ENCODE measurements at regions not wholly inside any gene's neighbourhood (a gene's known extent, or its start where the extent isn't known, plus 50 kb on each side); places are given as distances from the start of the nearest gene placed in this dataset.

GRCh38 chr4:53935780-53936179, 128.6 kb downstream of the CHIC2 start:
- H3K9ac ChIP-seq (ENCODE audit: low read depth in 1 of 3, low read length in 3 of 3), result no peak overlapping the region
- H3K27me3 ChIP-seq (ENCODE audit: control insufficient read depth in 3 of 3, insufficient read depth in 3 of 3, low read length in 3 of 3), result no peaks in the 10 kb centered on the region
- H3K4me1 ChIP-seq (ENCODE audit: control insufficient read depth in 3 of 3, insufficient read depth in 3 of 3, low read length in 3 of 3), result no peaks in the 10 kb centered on the region
- peaks cover 0 to 3% (median 0%) of the 10 kb centered on the region in 3 donors for H3K36me3 ChIP-seq (ENCODE audit: control insufficient read depth in 3 of 3, insufficient read depth in 3 of 3, low read length in 3 of 3)
- H3K4me3 ChIP-seq (ENCODE audit: low read length in 3 of 3), result no peak overlapping the region
- H3K27ac ChIP-seq (ENCODE audit: low read depth, low read length), result no peak overlapping the region
- no peaks in the 10 kb centered on the region for H3K9me3 ChIP-seq (ENCODE audit: control insufficient read depth in 3 of 3, low read length in 3 of 3)

GRCh38 chr4:53932796-53933610, 131.4 kb downstream of the CHIC2 start:
- Histone ChIP-seq H3K9me3 (ENCODE audit: control insufficient read depth in 3 of 3, low read length in 3 of 3) (no peaks in the 10 kb centered on the region), H3K4me1 (ENCODE audit: control insufficient read depth in 3 of 3, insufficient read depth in 3 of 3, low read length in 3 of 3) (peaks cover 0 to 3% (median 0%) of the 10 kb centered on the region in 3 donors), H3K4me3 (ENCODE audit: low read length in 3 of 3) (no peak overlapping the region), H3K36me3 (ENCODE audit: control insufficient read depth in 3 of 3, insufficient read depth in 3 of 3, low read length in 3 of 3) (peaks cover 0 to 3% (median 0%) of the 10 kb centered on the region in 3 donors), H3K27me3 (ENCODE audit: control insufficient read depth in 3 of 3, insufficient read depth in 3 of 3, low read length in 3 of 3) (no peaks in the 10 kb centered on the region), H3K9ac (ENCODE audit: low read depth in 1 of 3, low read length in 3 of 3) (no peak overlapping the region), H3K27ac (ENCODE audit: low read depth, low read length) (no peak overlapping the region)

- H3K27ac ChIP-seq (ENCODE audit: low read depth, low read length), result no peak overlapping the region
- no peak overlapping the region for H3K4me3 ChIP-seq (ENCODE audit: low read length in 3 of 3)
- peaks cover 0 to 3% (median 0%) of the 10 kb centered on the region in 3 donors for H3K36me3 ChIP-seq (ENCODE audit: control insufficient read depth in 3 of 3, insufficient read depth in 3 of 3, low read length in 3 of 3)
- peaks cover 0 to 3% (median 0%) of the 10 kb centered on the region in 3 donors for H3K4me1 ChIP-seq (ENCODE audit: control insufficient read depth in 3 of 3, insufficient read depth in 3 of 3, low read length in 3 of 3)
- no peak overlapping the region for H3K9ac ChIP-seq (ENCODE audit: low read depth in 1 of 3, low read length in 3 of 3)
- no peaks in the 10 kb centered on the region for H3K27me3 ChIP-seq (ENCODE audit: control insufficient read depth in 3 of 3, insufficient read depth in 3 of 3, low read length in 3 of 3)
- no peaks in the 10 kb centered on the region for H3K9me3 ChIP-seq (ENCODE audit: control insufficient read depth in 3 of 3, low read length in 3 of 3)
Observed at GRCh38 chr4:53931461-53931961, 132.9 kb downstream of the CHIC2 start.

- H3K27ac ChIP-seq (ENCODE audit: low read depth, low read length), result no peak overlapping the region
Observed at GRCh38 chr4:53929955-53930798, 134.2 kb downstream of the CHIC2 start.

GRCh38 chr4:53929311-53929710, 135.1 kb downstream of the CHIC2 start:
- peaks cover 0 to 3% (median 0%) of the 10 kb centered on the region in 3 donors for H3K4me1 ChIP-seq (ENCODE audit: control insufficient read depth in 3 of 3, insufficient read depth in 3 of 3, low read length in 3 of 3)
- H3K27ac ChIP-seq (ENCODE audit: low read depth, low read length), result no peak overlapping the region
- H3K36me3 ChIP-seq (ENCODE audit: control insufficient read depth in 3 of 3, insufficient read depth in 3 of 3, low read length in 3 of 3), result peaks cover 0 to 3% (median 0%) of the 10 kb centered on the region in 3 donors
- H3K4me3 ChIP-seq (ENCODE audit: low read length in 3 of 3), result no peak overlapping the region
- H3K9me3 ChIP-seq (ENCODE audit: control insufficient read depth in 3 of 3, low read length in 3 of 3), result no peaks in the 10 kb centered on the region
- H3K27me3 ChIP-seq (ENCODE audit: control insufficient read depth in 3 of 3, insufficient read depth in 3 of 3, low read length in 3 of 3), result no peaks in the 10 kb centered on the region
- no peak overlapping the region for H3K9ac ChIP-seq (ENCODE audit: low read depth in 1 of 3, low read length in 3 of 3)

More at GRCh38 chr4:53929955-53930798, 134.2 kb downstream of the CHIC2 start:
- Histone ChIP-seq H3K4me1 (ENCODE audit: control insufficient read depth in 3 of 3, insufficient read depth in 3 of 3, low read length in 3 of 3) (peaks cover 0 to 3% (median 0%) of the 10 kb centered on the region in 3 donors), H3K36me3 (ENCODE audit: control insufficient read depth in 3 of 3, insufficient read depth in 3 of 3, low read length in 3 of 3) (peaks cover 0 to 3% (median 0%) of the 10 kb centered on the region in 3 donors), H3K9ac (ENCODE audit: low read depth in 1 of 3, low read length in 3 of 3) (no peak overlapping the region), H3K27me3 (ENCODE audit: control insufficient read depth in 3 of 3, insufficient read depth in 3 of 3, low read length in 3 of 3) (no peaks in the 10 kb centered on the region), H3K9me3 (ENCODE audit: control insufficient read depth in 3 of 3, low read length in 3 of 3) (no peaks in the 10 kb centered on the region), H3K4me3 (ENCODE audit: low read length in 3 of 3) (no peak overlapping the region)

- Histone ChIP-seq H3K9ac (ENCODE audit: low read depth in 1 of 3, low read length in 3 of 3) (no peak overlapping the region), H3K4me1 (ENCODE audit: control insufficient read depth in 3 of 3, insufficient read depth in 3 of 3, low read length in 3 of 3) (peaks cover 0 to 3% (median 0%) of the 10 kb centered on the region in 3 donors), H3K27me3 (ENCODE audit: control insufficient read depth in 3 of 3, insufficient read depth in 3 of 3, low read length in 3 of 3) (no peaks in the 10 kb centered on the region), H3K27ac (ENCODE audit: low read depth, low read length) (no peak overlapping the region), H3K4me3 (ENCODE audit: low read length in 3 of 3) (no peak overlapping the region), H3K36me3 (ENCODE audit: control insufficient read depth in 3 of 3, insufficient read depth in 3 of 3, low read length in 3 of 3) (peaks cover 0 to 3% (median 0%) of the 10 kb centered on the region in 3 donors), H3K9me3 (ENCODE audit: control insufficient read depth in 3 of 3, low read length in 3 of 3) (no peaks in the 10 kb centered on the region)
Observed at GRCh38 chr4:53928825-53929224, 135.6 kb downstream of the CHIC2 start.

GRCh38 chr4:53925050-53925605, 139.3 kb downstream of the CHIC2 start:
- H3K27ac ChIP-seq (ENCODE audit: low read depth, low read length), result no peak overlapping the region
- H3K27me3 ChIP-seq (ENCODE audit: control insufficient read depth in 3 of 3, insufficient read depth in 3 of 3, low read length in 3 of 3), result no peaks in the 10 kb centered on the region
- H3K36me3 ChIP-seq (ENCODE audit: control insufficient read depth in 3 of 3, insufficient read depth in 3 of 3, low read length in 3 of 3), result no peaks in the 10 kb centered on the region
- H3K4me1 ChIP-seq (ENCODE audit: control insufficient read depth in 3 of 3, insufficient read depth in 3 of 3, low read length in 3 of 3), result peaks cover 0 to 3% (median 0%) of the 10 kb centered on the region in 3 donors
- no peaks in the 10 kb centered on the region for H3K9me3 ChIP-seq (ENCODE audit: control insufficient read depth in 3 of 3, low read length in 3 of 3)
- no peak overlapping the region for H3K9ac ChIP-seq (ENCODE audit: low read depth in 1 of 3, low read length in 3 of 3)
- no peak overlapping the region for H3K4me3 ChIP-seq (ENCODE audit: low read length in 3 of 3)

GRCh38 chr4:53924333-53925049, 139.9 kb downstream of the CHIC2 start:
- H3K4me1 ChIP-seq (ENCODE audit: control insufficient read depth in 3 of 3, insufficient read depth in 3 of 3, low read length in 3 of 3), result no peaks in the 10 kb centered on the region

GRCh38 chr4:53923921-53924320, 140.5 kb downstream of the CHIC2 start:
- Histone ChIP-seq H3K9me3 (ENCODE audit: control insufficient read depth in 3 of 3, low read length in 3 of 3) (no peaks in the 10 kb centered on the region), H3K27me3 (ENCODE audit: control insufficient read depth in 3 of 3, insufficient read depth in 3 of 3, low read length in 3 of 3) (no peaks in the 10 kb centered on the region), H3K4me1 (ENCODE audit: control insufficient read depth in 3 of 3, insufficient read depth in 3 of 3, low read length in 3 of 3) (no peaks in the 10 kb centered on the region), H3K4me3 (ENCODE audit: low read length in 3 of 3) (no peak overlapping the region), H3K27ac (ENCODE audit: low read depth, low read length) (no peak overlapping the region), H3K9ac (ENCODE audit: low read depth in 1 of 3, low read length in 3 of 3) (no peak overlapping the region), H3K36me3 (ENCODE audit: control insufficient read depth in 3 of 3, insufficient read depth in 3 of 3, low read length in 3 of 3) (no peaks in the 10 kb centered on the region)

More at GRCh38 chr4:53924333-53925049, 139.9 kb downstream of the CHIC2 start:
- no peaks in the 10 kb centered on the region for H3K27me3 ChIP-seq (ENCODE audit: control insufficient read depth in 3 of 3, insufficient read depth in 3 of 3, low read length in 3 of 3)
- H3K36me3 ChIP-seq (ENCODE audit: control insufficient read depth in 3 of 3, insufficient read depth in 3 of 3, low read length in 3 of 3), result no peaks in the 10 kb centered on the region
- no peaks in the 10 kb centered on the region for H3K9me3 ChIP-seq (ENCODE audit: control insufficient read depth in 3 of 3, low read length in 3 of 3)
- H3K27ac ChIP-seq (ENCODE audit: low read depth, low read length), result no peak overlapping the region
- no peak overlapping the region for H3K9ac ChIP-seq (ENCODE audit: low read depth in 1 of 3, low read length in 3 of 3)
- no peak overlapping the region for H3K4me3 ChIP-seq (ENCODE audit: low read length in 3 of 3)

All from skeletal muscle tissue (tissue), 3 donors.